ENCODE measurements at regions not wholly inside any gene's neighbourhood (a gene's known extent, or its start where the extent isn't known, plus 50 kb on each side); places are given as distances from the start of the nearest gene placed in this dataset.
"Not testable (repeated sequence)": the region's sequence is repeated elsewhere in the genome, so short reads cannot be mapped to it uniquely, and the experiment has no call there.

GRCh38 chr1:64363111-64363510 is 106.8 kb upstream of the CACHD1 start:
- DNase-seq: no peak

- no peak for DNase-seq
Measured at GRCh38 chr1:64363616-64364015, 106.3 kb upstream of the CACHD1 start.

GRCh38 chr1:64366821-64367220 is 103.1 kb upstream of the CACHD1 start:
- no peak for DNase-seq

GRCh38 chr1:64368344-64368743 is 101.6 kb upstream of the CACHD1 start:
- no peak for DNase-seq

GRCh38 chr1:64378826-64379225 is 91.1 kb upstream of the CACHD1 start:
- no peak for DNase-seq

GRCh38 chr1:64387389-64388285 is 82.3 kb upstream of the CACHD1 start:
- no peak for DNase-seq

- no peak for DNase-seq
Measured at GRCh38 chr1:64388336-64388735, 81.6 kb upstream of the CACHD1 start.

- DNase-seq: no peak
Measured at GRCh38 chr1:64392109-64392508, 77.8 kb upstream of the CACHD1 start.

- no peak for DNase-seq
Measured at GRCh38 chr1:64393790-64394189, 76.1 kb upstream of the CACHD1 start.

GRCh38 chr1:64396817-64397216 is 73.1 kb upstream of the CACHD1 start:
- DNase-seq: no peak

GRCh38 chr1:64397541-64397940 is 72.4 kb upstream of the CACHD1 start:
- DNase-seq: no peak

- no peak for DNase-seq
Measured at GRCh38 chr1:64398936-64399335, 71.0 kb upstream of the CACHD1 start.

GRCh38 chr1:64401285-64401684 is 68.6 kb upstream of the CACHD1 start:
- DNase-seq: no peak

GRCh38 chr1:64403331-64403730 is 66.6 kb upstream of the CACHD1 start:
- DNase-seq: no peak

- DNase-seq: no peak
Measured at GRCh38 chr1:64404202-64404601, 65.7 kb upstream of the CACHD1 start.

- DNase-seq: no peak
Measured at GRCh38 chr1:64405833-64406232, 64.1 kb upstream of the CACHD1 start.

- DNase-seq: no peak
Measured at GRCh38 chr1:64410217-64410616, 59.7 kb upstream of the CACHD1 start.

- DNase-seq: not testable (repeated sequence)
Measured at GRCh38 chr1:64414855-64415546, 54.9 kb upstream of the CACHD1 start.

- no peak for DNase-seq
Measured at GRCh38 chr1:64417803-64418202, 52.1 kb upstream of the CACHD1 start.

Measured in SIG-M5 (cell line).